ENCODE measurements at regions not wholly inside any gene's neighbourhood (a gene's known extent, or its start where the extent isn't known, plus 50 kb on each side); places are given as distances from the start of the nearest gene placed in this dataset.

DNA sequence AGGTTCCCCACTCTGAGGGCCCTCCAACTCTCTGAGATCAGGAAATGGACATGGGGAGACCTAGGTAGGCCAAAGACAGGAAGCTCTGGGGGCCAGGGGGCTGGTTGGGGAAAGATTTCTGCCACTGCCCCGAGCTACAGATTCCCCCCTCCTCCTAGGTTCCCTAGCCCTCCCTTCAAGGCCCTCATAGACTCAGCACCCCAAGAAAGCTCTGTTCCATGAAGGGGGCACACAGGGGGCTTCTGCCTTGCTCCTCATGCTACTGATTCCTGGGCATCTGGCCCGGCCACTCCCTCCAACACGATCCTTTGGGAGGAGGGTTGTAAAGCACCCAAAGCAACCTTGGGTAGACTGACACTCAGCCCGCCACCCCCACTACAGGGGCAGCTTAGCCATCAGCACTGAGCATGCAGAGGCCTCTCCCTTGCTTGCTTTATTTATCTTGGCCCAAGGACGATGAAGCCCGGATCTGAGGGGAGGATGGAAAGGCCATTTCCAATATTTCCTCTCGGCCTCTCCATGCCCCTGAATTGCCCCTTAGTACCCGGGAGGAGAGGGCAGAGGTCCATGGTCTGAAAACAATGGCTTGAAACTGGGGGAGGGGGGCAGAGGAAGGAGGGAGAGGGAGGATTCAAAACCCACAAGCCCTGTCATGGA lies 146.7 kb downstream of the PJA1 start:
- Histone ChIP-seq H3K27me3 (no peaks in the 10 kb centered on the region), H3K27ac (no peak overlapping the region), H3K4me1 (no peaks in the 10 kb centered on the region), H3K9me3 (replicated peaks) (no peaks in the 10 kb centered on the region), H3K36me3 (no peaks in the 10 kb centered on the region), H3K4me3 (no peak overlapping the region)
- no peak for DNase-seq

DNA sequence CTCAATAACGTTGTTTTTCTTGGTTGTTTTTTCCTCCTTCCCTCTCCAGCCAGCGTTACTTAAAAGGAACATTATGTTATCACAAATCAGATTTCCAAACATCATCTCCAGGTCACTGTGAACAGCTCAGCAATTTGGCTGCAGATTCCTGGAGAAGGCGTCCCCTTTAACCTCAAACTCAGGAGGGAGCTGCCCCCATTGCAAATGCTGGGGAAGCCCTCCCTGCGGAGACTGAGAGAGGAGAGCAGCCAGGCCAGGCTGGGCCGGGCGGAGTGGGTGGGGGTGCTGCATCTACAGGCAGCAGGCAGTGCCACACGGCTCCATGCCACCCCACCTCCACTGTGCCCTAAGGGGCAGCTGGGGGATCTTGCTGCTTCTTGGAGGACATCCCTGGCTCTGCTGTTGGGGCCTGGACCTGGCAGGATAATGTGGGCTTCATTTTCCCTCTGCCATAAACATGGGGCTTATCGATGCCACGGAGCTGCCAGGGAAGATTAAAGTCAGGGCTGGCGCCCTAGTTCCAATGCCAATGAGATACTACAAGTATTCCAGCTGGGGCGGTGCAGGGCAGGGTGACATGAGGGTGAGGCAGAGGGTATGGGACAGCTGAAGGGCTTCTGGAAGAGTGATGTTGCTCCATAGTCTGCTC lies 148.8 kb downstream of the PJA1 start:
- no peaks in the 10 kb centered on the region for H3K4me1 ChIP-seq
- no peak for DNase-seq
- no peaks in the 10 kb centered on the region for H3K36me3 ChIP-seq

DNA sequence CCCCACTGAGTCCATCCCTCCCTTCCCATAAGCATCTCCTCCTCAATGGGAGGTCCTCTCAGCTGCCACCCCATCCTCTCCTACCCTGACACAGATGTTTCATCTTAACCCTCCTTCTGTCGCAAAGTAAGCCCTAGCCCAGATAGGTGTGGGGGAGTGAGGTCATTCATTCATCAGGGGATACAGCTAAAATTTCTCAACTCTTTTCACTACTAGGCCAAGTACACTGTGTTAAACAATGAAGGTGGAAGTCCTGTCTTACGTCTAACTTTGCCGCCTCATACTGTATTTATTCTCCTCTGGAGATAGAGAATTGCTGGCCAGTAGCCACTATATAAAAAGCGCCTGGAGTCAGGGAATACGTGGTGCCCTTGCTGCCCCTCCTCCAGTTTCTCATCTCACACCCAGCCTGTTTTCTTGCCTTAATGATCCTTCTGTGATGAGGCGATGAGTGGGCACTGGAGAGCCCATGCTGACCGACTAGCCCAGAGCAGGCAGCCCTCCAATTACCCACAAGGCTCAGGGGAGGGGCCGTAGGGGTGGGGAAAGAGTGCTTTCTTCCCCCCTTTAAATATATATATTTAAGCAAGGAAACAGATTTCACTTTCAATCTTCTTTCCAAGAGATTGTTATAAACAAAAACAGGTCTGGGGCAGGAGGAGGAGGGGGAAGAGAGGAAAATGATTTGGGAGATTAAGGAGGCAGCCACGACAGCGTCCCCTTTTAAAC lies 149.5 kb downstream of the PJA1 start:
- Histone ChIP-seq H3K4me3 (no peak overlapping the region), H3K27me3 (no peaks in the 10 kb centered on the region), H3K36me3 (no peaks in the 10 kb centered on the region), H3K27ac (no peak overlapping the region), H3K9me3 (replicated peaks) (no peaks in the 10 kb centered on the region), H3K4me1 (no peaks in the 10 kb centered on the region)
- DNase-seq, result no peak

More for the DNA sequence above, 148.8 kb downstream of the PJA1 start:
- Histone ChIP-seq H3K27me3 (no peaks in the 10 kb centered on the region), H3K9me3 (replicated peaks) (no peaks in the 10 kb centered on the region), H3K4me3 (no peak overlapping the region), H3K27ac (no peak overlapping the region)

DNA sequence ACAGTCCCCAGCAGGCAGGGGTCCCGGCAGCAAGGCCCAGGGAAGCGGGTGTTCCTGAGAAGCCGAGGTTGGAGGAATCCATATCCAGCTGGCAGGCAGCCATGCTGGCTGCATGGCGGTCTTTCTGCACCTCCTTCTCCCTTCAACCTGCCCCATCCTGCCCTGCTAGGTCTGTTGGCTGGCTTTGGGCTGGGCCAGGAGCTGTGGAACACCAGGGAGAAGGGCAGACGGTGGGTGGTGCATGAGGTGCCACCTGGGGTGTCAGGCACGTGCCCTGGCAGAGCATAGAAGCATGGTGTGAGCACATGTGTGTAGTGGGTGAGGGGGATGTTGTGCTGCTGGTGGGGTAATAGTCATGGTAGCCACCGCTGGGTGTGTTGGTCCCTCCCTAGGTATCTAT lies 150.1 kb downstream of the PJA1 start:
- H3K27me3 ChIP-seq, result no peaks in the 10 kb centered on the region
- H3K4me1 ChIP-seq, result no peaks in the 10 kb centered on the region
- no peaks in the 10 kb centered on the region for H3K9me3 ChIP-seq (replicated peaks)
- no peak overlapping the region for H3K27ac ChIP-seq
- H3K4me3 ChIP-seq, result no peak overlapping the region
- H3K36me3 ChIP-seq, result no peaks in the 10 kb centered on the region
- DNase-seq, result no peak

DNA sequence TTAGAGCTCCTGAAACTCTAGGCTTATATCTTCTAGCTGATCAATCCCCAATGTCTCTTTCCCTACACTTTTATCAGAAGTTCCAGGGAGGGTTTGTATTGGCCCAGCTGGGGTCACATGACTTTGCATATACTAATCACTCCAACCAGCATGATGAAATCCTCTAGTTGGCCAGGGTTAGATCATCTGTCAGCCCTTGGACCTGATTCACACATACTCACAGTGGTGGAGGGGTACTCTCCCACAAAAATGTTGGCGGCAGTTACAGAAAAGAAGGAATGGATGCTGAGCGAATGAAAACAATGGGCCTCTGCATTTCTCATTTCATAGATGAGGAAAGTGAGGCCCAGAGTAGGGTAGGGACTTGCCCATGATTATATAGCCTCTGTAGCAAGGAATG lies 151.1 kb downstream of the PJA1 start:
- Histone ChIP-seq H3K27ac (no peak overlapping the region), H3K9me3 (replicated peaks) (no peaks in the 10 kb centered on the region), H3K4me3 (no peak overlapping the region), H3K36me3 (no peaks in the 10 kb centered on the region), H3K27me3 (no peaks in the 10 kb centered on the region), H3K4me1 (no peaks in the 10 kb centered on the region)
- DNase-seq, result no peak

DNA sequence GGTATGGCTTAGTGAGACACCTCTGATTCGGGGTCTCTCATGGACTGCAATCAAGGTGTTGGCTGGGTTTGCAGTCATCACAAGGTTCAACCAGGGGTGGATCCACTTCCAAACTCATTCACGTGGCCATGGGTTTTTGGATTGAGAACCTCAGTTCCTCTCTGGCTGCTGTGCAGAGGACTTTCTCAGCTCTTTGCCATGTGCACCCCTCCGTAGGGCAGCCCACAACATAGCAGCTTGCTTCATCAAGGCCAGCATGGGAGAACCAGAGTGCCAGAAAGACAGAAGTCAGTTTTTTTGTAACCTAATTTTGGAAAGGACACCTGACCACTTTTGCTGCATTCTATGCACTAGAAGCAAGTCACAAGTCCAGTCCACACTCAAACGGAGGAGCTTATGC lies 154.9 kb downstream of the PJA1 start:
- H3K4me3 ChIP-seq, result no peak overlapping the region
- H3K9me3 ChIP-seq (replicated peaks), result no peaks in the 10 kb centered on the region; the same call in 1 of the 2 replicates
- H3K27me3 ChIP-seq, result no peaks in the 10 kb centered on the region
- H3K4me1 ChIP-seq, result no peaks in the 10 kb centered on the region
- H3K36me3 ChIP-seq, result no peaks in the 10 kb centered on the region
- no peak overlapping the region for H3K27ac ChIP-seq
- DNase-seq, result no peak

DNA sequence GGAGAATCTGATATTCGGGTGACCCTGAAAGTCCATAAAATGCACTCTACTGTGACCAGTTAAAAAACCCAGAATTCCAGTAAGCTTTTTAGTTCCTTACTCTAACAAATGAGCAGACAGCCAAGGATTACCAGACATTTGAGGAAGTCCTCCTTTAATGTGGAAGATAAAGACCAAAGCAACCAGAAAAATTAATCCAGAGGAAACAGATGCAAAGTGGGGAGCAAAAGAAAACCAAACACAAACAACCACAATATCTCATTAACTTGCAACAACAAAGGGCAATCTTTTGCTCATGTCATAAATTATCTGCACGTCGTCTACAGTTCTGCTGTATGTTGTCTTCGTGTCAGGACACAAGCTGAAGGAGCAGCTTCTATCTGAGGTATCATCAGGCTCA lies 164.4 kb downstream of the PJA1 start:
- no peak overlapping the region for H3K4me3 ChIP-seq
- H3K27ac ChIP-seq, result no peak overlapping the region

DNA sequence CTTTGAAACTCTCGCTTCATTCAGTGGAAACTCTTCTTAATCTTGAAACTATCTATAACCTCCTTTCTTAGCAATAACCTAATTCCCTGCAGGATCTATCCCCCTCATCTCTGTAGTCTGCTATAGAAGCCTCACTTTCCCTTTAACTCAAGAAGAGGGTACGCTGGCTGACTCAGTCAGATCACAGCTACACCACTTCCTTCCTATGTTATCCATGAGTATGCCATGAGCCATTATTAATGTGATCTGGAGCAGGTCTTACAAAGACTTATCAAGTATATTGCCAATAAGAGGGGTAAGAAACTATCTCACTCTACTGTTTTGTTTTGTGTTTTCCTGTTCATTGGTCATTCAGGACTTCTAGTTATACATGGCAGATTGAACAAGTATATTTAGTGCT lies 165.3 kb downstream of the PJA1 start:
- no peak overlapping the region for H3K27ac ChIP-seq
- H3K27me3 ChIP-seq, result no peaks in the 10 kb centered on the region
- DNase-seq, result no peak
- H3K36me3 ChIP-seq, result no peaks in the 10 kb centered on the region
- no peaks in the 10 kb centered on the region for H3K9me3 ChIP-seq (replicated peaks)
- H3K4me1 ChIP-seq, result no peaks in the 10 kb centered on the region
- H3K4me3 ChIP-seq, result no peak overlapping the region

More for the DNA sequence above, 164.4 kb downstream of the PJA1 start:
- Histone ChIP-seq H3K4me1 (no peaks in the 10 kb centered on the region), H3K36me3 (no peaks in the 10 kb centered on the region), H3K9me3 (replicated peaks) (no peaks in the 10 kb centered on the region; the same call in 1 of the 2 replicates), H3K27me3 (no peaks in the 10 kb centered on the region)
- DNase-seq, result no peak

DNA sequence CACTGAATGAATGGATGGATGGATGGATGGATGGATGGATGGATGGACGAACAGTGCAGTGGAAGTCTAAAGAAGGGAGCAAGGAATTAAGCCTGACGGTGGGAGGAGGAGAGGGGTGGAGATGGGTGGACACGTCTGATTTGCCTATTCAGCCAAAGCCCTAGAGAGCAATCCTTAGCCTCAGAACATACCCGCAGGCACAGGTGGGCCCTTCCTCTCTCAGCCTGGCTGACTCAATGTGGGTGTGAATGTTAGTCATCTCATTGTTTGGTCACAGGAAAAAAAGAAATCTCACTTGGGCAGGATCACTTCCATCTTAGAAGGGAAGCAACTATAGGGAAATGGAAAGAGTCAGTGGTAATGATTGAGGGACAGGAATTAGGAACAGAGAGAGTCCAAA lies 165.9 kb downstream of the PJA1 start:
- Histone ChIP-seq H3K27ac (no peak overlapping the region), H3K4me3 (no peak overlapping the region), H3K36me3 (no peaks in the 10 kb centered on the region), H3K27me3 (no peaks in the 10 kb centered on the region), H3K9me3 (replicated peaks) (no peaks in the 10 kb centered on the region), H3K4me1 (no peaks in the 10 kb centered on the region)
- no peak for DNase-seq

DNA sequence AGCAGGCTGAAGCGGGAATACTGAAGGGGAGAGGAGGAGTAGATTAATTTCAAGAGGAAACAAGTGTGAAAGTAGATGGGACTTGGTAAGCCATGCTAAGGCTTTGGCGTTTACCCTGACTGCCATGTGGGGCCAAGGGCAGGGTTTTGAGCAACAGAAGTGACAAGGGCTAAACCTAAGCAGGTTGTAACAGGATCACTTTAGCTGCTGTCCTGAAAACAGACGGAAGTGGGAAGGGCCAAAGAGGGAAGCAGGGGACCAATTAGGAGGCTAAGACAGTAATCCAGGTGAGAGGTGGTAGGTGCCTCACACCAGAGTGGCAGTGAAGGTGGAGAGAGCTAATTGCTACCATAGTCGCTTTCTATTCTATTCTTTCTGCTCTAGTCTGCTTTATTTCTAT lies 166.5 kb downstream of the PJA1 start:
- Histone ChIP-seq H3K9me3 (replicated peaks) (no peaks in the 10 kb centered on the region), H3K4me1 (no peaks in the 10 kb centered on the region), H3K27me3 (no peaks in the 10 kb centered on the region), H3K36me3 (no peaks in the 10 kb centered on the region), H3K4me3 (no peak overlapping the region), H3K27ac (no peak overlapping the region)
- DNase-seq, result no peak

DNA sequence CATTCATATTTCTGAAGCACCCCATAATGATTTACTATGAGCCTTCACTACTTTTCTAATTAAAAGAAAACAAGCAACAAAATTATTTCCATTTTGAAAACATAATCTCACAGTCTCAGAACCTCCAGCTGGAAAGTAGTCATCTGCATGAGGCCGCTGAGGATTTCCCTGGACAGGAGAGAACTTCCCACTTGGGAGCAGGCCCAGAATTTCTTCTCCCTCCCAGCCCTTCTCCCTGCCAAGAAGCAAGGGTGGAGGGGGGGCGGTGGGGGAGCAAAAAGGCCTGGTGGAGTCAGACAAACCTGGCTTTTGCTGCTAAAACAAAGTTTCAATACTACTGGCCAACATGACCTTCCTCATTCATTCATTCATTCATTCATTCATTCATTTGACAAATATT lies 167.3 kb downstream of the PJA1 start:
- no peaks in the 10 kb centered on the region for H3K36me3 ChIP-seq
- no peak overlapping the region for H3K4me3 ChIP-seq
- H3K27me3 ChIP-seq, result no peaks in the 10 kb centered on the region
- no peak overlapping the region for H3K27ac ChIP-seq
- no peaks in the 10 kb centered on the region for H3K4me1 ChIP-seq
- no peak for DNase-seq
- no peaks in the 10 kb centered on the region for H3K9me3 ChIP-seq (replicated peaks)

DNA sequence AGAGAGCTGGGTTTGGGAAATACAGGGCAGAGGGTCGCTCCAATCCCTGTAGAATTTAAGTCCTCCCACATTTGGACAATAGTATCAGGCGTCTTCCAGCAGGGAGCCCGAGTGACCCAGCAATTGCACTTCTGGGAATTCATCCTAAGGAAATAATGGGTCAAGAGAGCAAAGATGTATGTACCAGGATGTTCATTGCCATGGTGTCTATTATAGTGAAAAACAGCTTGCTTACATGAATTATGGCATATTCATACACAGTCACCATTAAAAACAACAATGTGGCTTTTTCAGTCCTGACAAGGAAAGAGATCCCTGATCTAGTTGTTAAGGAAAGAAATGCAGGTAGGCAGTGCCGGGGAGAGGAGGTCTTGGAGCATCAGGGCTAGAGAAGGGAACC lies 167.7 kb downstream of the PJA1 start:
- H3K27ac ChIP-seq, result no peak overlapping the region
- no peak overlapping the region for H3K4me3 ChIP-seq
- no peaks in the 10 kb centered on the region for H3K9me3 ChIP-seq (replicated peaks)
- H3K4me1 ChIP-seq, result no peaks in the 10 kb centered on the region
- H3K27me3 ChIP-seq, result no peaks in the 10 kb centered on the region
- no peak for DNase-seq
- H3K36me3 ChIP-seq, result no peaks in the 10 kb centered on the region

DNA sequence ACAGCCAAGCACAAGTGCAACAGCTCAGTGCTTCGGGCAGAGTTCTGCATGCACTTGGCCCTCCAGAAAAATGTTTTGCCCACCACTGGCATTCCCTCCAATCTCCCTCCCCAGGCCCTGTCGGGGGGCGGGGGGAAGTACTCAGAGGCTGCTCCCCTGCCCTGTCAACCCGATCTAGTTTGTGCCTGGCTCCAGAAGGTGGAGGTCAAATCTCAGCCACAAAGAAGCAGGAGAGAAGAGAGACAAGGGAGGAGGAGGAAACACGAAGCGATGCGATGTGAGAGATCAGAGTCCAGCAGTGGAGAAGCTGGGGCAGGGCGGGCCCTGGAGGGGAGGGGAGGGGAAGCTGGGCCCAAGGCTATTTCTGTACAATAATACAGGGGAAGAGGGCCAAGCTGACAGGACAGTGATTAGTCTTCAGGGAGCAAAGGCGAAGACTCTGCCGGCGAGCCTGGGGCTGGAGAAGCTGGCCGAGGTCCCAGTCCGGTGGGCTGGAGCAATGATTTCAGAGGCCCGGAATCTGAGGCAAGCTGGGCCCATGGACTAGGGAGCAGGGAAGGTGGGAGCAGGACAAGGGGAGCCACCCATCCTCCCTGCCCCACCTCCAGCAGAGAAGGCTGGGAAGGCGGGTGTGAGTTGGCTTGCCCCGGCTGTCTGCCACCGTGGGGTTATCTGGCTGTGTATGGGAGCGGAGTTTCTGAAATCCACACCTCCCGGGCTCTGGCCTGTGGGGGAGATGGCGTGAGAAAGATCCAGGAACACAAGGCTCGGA lies 167.1 kb downstream of the EFNB1 start:
- DNase-seq, result no peak
- no peaks in the 10 kb centered on the region for H3K36me3 ChIP-seq
- H3K4me1 ChIP-seq, result no peaks in the 10 kb centered on the region
- no peak overlapping the region for H3K27ac ChIP-seq
- H3K27me3 ChIP-seq, result no peaks in the 10 kb centered on the region
- H3K9me3 ChIP-seq (replicated peaks), result no peaks in the 10 kb centered on the region
- no peak overlapping the region for H3K4me3 ChIP-seq

DNA sequence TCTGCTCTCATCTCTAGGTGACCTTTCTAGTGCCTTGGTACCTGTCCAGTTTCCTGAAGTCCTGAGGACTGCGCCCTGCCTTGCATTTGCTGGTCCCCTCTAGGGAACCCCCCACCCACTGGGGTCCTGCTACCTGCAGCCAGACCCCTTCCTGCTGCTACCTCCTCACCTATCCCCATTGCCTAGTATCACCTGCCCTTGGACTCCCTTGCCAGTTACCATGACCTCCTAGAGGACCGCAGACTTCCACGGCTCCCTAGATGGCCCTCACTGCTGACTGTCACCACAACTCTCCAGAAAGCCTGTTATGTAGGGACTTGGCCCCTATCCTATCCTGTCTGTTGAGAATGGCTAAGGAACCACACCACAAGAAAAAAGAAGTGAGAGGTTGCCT lies 166.6 kb downstream of the EFNB1 start:
- Histone ChIP-seq H3K4me3 (no peak overlapping the region), H3K9me3 (replicated peaks) (no peaks in the 10 kb centered on the region), H3K36me3 (no peaks in the 10 kb centered on the region), H3K4me1 (no peaks in the 10 kb centered on the region), H3K27ac (no peak overlapping the region), H3K27me3 (no peaks in the 10 kb centered on the region)
- DNase-seq, result no peak

DNA sequence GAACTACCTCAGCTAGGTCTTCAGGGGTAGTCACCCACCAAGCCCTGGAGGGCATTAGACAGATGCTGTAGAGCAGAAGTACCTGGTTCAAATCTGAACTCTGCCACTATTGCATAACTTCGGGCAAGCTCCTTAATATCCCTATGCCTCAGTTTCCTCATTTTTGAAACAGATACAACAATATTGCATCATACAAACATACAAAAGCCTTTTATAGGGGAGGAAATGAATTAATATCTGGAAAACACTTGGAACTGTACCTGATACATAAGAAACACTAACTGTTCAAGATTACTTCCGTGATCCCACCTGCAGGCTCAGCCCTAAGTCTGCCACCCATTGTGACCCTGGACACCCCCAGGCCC lies 166.1 kb downstream of the EFNB1 start:
- no peak overlapping the region for H3K4me3 ChIP-seq
- H3K4me1 ChIP-seq, result no peaks in the 10 kb centered on the region
- H3K27ac ChIP-seq, result no peak overlapping the region
- H3K27me3 ChIP-seq, result no peaks in the 10 kb centered on the region
- no peaks in the 10 kb centered on the region for H3K9me3 ChIP-seq (replicated peaks)
- H3K36me3 ChIP-seq, result no peaks in the 10 kb centered on the region
- DNase-seq, result no peak
